GM21360 (cell line): ENCODE measurements at regions not wholly inside any gene's neighbourhood (a gene's known extent, or its start where the extent isn't known, plus 50 kb on each side); places are given as distances from the start of the nearest gene placed in this dataset.

Experiments used
- ATAC-seq: cut with Tn5 transposase; IDR thresholded peaks from one replicate; pipeline ENCODE4 v1.9.1; 2021; ENCODE audit warnings: mild to moderate bottlenecking, moderate library complexity; ENCODE audit not compliant: unreplicated experiment

DNA sequence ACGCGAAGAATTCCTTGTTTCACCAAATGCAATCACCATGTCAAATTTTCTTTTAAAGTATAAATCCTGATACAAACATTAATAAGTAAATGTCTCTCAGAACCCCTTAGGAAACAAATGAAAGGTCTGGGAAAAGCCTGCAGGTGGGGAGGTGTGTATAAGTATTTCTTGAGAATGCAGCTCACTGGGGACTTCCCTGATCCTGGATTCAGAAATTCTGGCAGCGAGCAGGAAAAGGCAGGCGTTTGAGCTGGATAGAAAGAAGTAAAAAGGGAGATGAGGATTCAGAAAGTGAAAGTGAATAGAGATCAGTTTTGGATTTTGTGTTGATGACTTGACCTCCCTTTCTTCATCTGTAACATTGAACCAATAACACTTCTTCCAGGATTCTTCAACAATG lies 68.3 kb upstream of the CTSC start:
- ATAC-seq = no peak

DNA sequence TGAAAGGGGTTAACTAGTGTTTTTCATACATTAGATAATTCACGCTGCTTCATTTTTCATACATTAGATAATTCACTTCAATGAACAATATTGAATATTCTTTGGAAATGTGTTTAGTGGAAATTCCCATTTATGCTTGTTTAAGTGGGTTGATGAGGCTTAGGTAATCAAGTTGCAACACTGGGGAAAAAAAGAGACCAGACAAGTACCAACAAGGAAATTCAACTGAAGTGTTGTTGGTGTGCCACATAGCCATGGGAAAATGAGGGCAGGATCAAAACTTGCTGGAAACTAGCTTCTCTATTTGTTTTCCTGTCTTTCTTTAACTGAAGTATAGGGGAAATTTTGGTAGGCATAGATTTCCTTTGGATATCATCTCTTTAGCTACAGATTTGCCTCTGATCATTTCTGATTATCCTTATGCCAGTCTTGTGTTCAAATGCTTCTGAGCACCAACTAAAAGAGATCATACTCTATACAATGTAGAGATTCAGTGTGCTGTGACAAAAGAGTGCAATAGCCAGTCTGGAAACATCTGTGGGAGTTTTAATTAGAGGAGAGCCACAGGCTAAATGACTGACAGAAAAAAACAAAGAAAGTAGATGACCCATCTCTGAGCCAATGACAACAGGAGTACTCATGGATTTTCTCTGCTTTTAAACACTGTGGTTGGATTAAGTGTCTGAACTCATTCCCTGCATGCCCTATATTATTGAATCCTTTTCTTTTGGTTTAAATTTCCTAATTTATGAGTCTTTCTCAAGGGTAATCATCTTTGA lies 67.6 kb upstream of the CTSC start:
- ATAC-seq = no peak

DNA sequence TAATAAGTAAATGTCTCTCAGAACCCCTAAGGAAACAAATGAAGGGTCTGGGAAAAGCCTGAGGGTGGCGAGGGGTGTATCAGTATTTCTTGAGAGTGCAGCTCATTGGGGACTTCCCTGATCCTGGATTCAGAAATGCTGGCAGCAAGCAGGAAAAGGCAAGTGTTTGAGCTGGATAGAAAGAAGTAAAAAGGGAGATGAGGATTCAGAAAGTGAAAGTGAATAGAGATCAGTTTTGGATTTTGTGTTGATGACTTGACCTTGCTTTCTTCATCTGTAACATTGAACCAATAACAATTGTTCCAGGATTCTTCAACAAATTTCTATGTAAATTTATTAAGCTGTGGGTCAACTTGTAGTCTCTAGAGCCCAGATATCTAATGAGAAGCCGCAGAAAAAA lies 66.9 kb upstream of the CTSC start:
- no peak for ATAC-seq

DNA sequence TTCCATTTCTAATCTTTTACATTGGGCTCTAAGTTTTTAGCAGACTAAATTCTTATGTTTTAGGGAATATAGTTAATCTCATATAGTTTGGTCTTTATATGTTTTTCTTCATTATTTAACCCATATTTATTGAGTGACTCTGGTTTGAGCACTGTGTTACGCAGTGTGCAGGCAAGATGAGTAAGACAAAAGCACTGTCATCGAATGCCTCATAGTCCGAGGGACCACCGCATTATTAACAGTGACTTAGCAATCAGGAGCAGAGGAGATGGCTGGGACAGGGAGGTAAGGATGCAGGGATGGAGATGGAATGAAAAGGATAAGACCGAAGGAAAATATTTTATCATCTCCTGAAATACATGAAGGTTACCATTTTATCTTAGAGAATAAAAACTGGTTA lies 65.2 kb upstream of the CTSC start:
- ATAC-seq = no peak

DNA sequence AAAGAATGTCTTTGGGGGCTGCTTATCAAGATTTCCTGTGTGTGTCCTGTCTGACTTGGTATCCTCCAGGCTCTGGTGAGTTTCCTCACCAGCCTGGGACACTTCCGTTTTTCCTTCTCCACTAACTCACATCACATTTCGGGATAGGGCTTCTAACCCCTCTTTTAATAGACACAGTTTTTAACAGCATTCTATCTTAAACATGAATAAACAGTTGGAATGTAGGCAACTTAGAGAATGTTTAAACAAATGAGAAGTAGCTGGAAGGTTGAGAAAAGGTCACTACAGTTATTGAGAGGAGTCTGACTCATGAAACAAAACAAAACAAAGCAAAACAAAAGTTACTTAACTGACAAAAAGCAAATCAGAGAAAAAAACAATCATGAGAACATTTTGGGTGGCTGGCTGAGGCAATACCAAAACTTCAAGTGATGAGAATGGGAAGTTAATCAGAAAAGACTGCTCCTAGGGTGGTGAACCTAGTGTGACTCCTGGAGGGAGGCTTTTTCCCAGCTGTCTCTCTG lies 64.7 kb upstream of the CTSC start:
- no peak for ATAC-seq

DNA sequence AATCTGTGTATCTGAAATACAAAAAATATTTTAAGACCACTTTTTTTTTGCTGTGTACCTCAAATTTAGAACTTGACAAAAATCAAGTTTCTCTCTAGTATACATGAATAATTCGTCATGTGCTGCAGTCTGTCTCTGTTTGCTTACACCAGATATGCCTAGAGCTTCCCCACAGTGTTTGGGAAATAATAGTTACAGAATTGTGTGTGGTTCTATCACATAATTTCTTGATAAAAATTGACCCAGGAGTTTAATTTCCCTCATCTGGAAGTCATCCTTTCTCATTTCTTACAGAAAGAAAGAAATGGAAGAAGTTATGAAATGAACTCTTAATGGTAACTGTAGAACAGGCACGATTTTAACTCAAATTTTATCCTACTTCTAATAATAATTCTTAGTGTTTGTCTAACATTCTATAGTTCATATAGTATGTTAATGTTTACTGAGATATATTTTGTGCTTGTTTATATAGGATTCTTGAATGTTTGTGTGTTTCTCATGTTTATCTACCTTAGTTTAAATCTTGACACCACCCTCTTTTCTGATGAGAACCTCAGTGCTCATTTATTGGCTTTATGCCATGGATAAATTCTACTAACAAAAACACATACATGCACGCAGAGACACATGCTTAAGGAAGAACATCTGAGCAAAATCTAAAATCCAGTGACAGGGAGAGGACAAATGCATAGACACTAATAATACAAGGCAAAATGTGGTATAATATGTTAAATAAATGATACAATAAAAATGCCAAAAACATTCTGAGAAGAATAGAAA lies 61.4 kb upstream of the CTSC start:
- ATAC-seq = no peak

DNA sequence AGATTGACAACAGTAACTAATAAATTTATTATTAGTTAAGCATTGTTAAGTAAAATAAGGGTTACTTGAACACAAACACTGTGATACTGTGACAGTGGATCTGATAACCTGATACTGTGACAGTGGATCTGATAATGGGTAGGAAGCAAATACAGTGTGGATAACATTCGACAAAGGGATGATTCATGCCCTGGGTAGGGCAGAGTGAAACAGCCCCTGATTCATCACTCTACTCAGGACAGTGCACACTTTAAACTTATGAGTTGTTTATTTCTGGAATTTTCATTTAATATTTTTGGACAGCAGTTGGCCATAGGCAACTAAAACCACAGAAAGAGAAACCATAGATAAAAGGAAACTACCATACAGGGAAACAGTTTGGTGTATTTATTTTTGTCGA lies 60.8 kb upstream of the CTSC start:
- ATAC-seq = peak; percentile 65

DNA sequence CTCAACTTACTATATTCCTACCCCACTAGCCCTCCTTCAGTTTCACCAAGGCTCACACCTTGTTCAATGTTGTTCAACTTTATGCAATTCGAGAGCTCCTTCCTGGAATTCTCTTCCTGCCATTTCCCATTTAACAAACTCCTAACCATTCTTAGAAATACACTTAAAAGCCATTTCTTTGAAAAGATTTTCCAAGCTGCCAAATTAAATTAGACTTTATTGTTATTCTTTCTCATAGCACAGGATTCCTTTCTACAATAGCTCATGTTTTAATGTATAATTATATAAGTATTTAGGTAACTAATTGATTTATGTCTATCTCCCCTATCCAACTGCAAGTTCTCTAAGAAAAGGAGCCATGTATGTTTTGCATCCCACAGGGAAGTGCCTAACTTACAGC lies 52.7 kb upstream of the CTSC start:
- no peak for ATAC-seq

DNA sequence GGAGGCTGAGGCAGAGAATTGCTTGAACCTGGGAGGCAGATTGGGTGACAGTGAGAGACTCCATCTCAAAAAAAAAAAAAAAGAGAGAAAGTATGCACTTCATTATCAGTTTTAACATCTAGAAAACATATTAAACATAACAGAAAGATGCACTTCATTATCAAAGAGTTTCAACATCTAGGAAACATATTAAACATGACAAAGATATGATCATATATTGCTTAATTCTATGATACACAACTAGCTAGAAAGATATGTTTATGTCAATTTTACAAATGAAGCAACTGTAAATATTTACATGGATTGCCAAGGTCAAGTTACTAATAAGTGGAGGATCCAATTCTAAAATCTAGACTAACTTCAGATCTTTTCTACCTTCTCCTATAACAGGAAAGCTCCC lies 50.4 kb upstream of the CTSC start:
- ATAC-seq = no peak
